GM18517 (cell line): ENCODE measurements at regions not wholly inside any gene's neighbourhood (a gene's known extent, or its start where the extent isn't known, plus 50 kb on each side); places are given as distances from the start of the nearest gene placed in this dataset.

Experiments
- ATAC-seq: cut with Tn5 transposase; IDR thresholded peaks from one replicate; pipeline ENCODE4 v1.9.1; 2021; ENCODE audit warnings: mild to moderate bottlenecking, moderate library complexity; ENCODE audit not compliant: unreplicated experiment

DNA sequence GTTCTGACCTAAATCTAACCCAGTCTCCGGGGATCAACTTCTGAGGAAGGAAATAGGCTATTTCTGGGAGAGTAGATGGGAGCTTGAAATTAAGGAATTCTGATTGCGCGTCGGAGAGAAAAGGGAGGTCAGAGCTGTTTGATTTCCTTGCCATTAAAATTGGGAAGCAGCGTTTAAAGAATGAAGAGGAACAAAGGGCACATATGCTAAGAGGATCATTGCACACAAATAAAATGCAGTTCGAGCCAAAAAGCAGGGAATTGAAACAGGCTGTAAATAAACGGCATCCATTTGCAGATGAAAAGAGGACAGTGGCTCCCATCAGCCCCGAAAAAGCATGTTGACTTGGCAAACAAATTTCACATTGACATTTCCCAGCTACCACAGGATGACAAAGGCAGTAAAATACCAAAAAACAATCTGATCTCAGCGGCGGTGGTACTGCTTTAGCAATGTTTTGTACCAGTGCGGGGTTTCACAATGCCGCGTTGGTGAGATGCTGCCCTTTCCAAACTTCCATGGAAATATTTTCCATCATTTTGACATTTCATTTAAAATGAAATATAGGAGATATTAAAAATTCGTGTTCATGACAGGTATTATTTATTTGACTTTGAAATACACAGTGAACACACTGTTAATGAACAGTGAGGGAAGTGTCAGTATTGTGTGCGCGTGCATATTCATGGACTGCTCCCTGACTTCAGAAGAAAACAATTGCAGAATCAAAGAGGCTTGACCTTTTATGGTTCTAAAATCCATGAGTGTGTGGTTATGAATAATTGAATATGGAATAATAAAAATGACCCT is 108.8 kb downstream of the SQOR start:
- no peak for ATAC-seq

DNA sequence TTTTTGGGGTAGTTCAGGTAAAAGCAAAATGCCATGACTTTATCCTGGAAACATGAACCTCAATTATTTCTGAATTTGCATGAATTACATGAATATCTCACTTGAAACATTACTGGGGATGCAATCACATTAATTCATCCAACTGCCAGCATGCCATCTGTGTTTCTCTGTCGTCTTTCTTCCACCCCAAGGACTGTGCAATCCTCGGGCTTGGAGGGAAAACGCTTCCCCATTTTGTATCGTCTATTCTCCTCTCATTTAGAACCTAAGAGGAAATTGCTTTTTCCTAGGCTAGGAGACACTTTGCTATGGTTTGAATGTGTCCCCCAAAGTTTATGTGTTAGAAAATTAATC is 109.4 kb downstream of the SQOR start:
- no peak for ATAC-seq

GRCh38 chr15:45747426-45747825 is 112.6 kb downstream of the SQOR start:
- no peak for ATAC-seq

DNA sequence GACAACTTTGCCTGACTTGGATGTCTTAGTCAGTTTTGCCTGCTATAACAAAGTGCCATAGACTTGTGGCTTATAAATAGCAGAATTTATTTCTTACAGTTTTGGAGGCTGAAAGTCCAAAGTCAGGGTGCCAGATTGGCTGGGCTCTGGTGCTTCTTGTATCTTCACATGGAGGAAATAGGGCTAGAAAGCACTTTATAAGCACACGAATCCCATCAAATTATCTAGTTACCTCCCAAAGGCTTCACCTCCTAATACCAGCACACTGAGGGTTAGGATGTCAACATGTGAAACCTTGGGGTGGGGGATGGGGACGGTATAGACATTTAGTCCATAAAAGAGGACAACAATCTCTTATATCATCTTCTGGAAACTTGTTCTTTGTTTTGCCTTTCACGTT is 116.8 kb downstream of the SQOR start:
- no peak for ATAC-seq

GRCh38 chr15:45759936-45760335 is 125.1 kb downstream of the SQOR start:
- ATAC-seq, result no peak

DNA sequence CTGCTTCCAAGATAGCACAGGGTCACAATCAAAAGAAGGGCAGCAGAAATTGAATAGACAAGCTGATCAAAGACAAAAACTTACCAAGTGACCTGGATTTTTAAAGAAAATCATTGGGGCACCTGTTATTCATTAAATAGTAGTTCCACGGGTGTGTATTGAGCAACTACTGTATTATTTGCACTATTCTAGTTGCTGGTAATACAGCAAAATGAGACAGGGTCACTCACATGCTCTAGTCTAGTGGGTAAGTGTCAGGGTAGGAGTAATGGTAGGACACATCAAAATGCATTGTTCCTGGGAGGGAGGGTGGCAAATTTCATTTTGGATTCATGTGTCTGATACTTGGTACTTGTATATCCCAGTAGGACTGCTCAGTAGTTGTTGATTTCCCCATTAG is 127.9 kb downstream of the SQOR start:
- no peak for ATAC-seq

GRCh38 chr15:45763170-45763869 is 128.5 kb downstream of the SQOR start:
- ATAC-seq, result no peak

DNA sequence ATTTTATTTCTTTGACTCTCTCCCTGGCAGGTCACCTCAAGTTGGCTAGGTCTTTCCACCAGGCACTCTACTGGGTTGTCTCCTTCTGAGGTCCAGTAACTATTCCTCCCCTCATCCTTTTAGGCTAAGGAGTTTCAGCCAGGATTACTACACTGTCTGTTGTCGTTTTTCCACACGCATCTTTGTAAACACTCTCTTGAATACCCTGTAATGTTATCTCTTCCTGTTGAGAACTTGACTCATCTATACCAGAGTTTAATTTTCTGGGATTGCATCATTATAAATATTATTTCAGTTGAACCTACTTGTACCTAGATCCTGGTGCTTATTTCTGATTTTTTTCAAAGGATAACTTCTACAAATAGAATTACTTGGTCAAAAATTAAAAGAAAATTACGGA is 138.3 kb downstream of the SQOR start:
- ATAC-seq, result no peak

DNA sequence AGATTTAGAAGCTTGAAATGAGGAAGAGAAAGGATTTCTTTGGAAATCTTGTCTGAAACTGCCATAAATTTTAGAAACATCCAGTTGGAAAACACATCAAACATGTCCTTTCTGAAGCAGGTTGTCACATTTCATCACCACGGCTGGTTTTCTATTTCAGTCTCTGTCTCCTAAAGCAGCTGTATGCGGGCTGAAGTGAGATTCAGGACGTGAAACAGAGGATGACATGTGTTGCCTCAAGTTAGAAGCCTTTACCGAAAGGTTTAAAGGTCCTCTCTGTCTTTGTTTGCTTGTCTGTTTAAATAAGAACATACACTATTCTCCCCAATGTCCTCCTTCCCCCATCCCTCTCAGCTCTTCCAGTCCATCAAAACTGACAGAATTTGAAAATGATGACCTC is 141.9 kb downstream of the SQOR start:
- ATAC-seq, result no peak

DNA sequence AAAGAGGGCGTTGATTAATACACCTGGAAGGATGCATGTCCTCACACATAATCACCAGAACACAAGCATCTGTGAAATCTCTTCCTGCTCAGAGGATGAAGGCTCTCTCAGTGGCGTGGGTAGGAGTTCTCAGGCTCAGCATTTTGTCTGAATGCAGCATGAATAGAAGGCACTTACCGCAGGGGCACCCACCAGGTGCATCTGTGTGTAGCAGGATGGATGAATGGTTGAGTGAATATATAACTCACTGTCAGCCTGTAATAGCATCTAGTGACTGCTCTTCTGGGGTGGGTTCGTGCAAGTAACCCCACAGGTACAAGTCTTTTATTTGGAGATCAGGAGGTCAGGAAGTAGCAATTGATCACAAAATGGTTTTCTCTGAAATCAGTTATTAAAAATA is 143.0 kb downstream of the SQOR start:
- ATAC-seq, result no peak

DNA sequence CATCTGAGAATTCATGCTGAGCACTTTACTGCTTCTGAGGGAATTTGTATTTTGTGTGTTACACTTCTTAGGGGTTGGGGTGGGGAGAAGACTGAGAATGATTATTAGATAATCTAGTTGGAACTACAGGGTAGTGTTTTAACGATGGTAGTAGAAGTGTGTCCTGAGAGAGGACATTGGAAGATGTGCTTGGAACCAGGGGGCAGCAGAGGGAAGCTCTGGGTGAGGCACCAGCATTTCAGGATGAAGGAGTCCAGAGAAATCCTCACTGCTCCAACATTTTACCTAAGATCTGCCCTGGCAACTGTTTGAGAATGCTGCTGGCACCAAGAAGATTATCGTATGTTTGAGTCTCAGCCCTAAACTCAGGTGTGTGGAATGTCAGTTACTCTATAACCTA is 145.5 kb downstream of the SQOR start:
- no peak for ATAC-seq

GRCh38 chr15:45784656-45785055 is 149.8 kb downstream of the SQOR start:
- no peak for ATAC-seq

DNA sequence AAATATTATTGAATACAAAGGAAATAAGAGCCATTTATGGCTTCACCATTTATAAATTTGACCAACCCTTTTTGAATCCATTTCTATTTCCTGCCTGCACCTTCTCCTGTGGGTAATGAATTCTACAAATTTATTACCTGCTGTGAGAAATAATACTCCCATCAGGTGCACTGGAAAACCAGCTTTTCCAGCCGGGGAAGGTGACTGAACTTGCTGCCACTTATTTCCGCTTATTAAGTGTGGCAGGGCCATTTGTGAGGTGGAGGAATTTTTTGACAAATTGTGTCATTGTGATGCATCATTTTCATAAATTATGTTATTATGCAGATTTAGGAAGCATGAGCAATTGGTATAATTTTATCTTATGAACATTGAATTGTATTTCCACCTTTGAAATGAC is 151.1 kb downstream of the SQOR start:
- ATAC-seq, result no peak

GRCh38 chr15:45790325-45790943 is 155.6 kb downstream of the SQOR start:
- peak; percentile 51 for ATAC-seq

GRCh38 chr15:45794304-45794703 is 159.5 kb downstream of the SQOR start:
- ATAC-seq, result no peak

GRCh38 chr15:45794712-45795439 is 160.0 kb downstream of the SQOR start:
- ATAC-seq, result peak; percentile 68

GRCh38 chr15:45795440-45796069 is 160.7 kb downstream of the SQOR start:
- ATAC-seq, result no peak

GRCh38 chr15:45796433-45796832 is 161.6 kb downstream of the SQOR start:
- no peak for ATAC-seq

GRCh38 chr15:45799508-45799907 is 164.7 kb downstream of the SQOR start:
- peak; percentile 53 for ATAC-seq

GRCh38 chr15:45801543-45801942 is 166.7 kb downstream of the SQOR start:
- ATAC-seq, result no peak

DNA sequence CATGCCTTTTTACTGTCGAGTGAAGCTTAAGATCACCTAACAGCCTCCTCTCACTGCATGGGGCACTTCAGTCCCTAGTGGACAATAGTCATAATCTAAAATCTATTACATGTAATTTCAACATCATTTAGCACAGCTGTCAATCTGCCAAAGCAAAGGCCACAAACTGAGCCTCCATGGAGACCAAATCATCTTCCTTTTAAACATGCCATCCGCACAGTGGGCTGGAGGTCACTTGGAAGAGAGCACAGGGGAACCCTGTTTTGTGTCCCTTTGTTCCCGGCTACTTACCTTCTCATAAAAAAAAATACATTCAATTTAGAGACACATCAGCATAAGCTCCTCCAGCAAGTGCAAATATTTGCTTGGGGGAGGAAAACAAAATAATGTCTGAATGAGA is 167.3 kb downstream of the SQOR start:
- no peak for ATAC-seq
